Memory B cell (primary cell): ENCODE measurements at regions not wholly inside any gene's neighbourhood (a gene's known extent, or its start where the extent isn't known, plus 50 kb on each side); places are given as distances from the start of the nearest gene placed in this dataset.

ENCODE experiments used
- ATAC-seq: fragments of 150-1000 bp; cut with Tn5 transposase; 2 replicates; pipeline ENCODE4 v1.10.0; 2021; ENCODE audit warnings: low read depth, mild to moderate bottlenecking, moderate library complexity
- DNase-seq, 2 donors: peaks; one replicate each; pipeline ENCODE4 v3.0.0; 2022; ENCODE audit warnings: low spot score in 2 of 2
- H3K27ac Mint-ChIP-seq: one replicate; pipeline ENCODE4 v1.8.0; 2022; ENCODE audit warnings: mild to moderate bottlenecking, moderate library complexity, mixed read lengths
- H3K27me3 Mint-ChIP-seq: one replicate; pipeline ENCODE4 v1.8.0; 2022; ENCODE audit warnings: mixed read lengths
- H3K36me3 Mint-ChIP-seq: one replicate; pipeline ENCODE4 v1.8.0; 2022; ENCODE audit warnings: mild to moderate bottlenecking, mixed read lengths
- H3K4me1 Mint-ChIP-seq: one replicate; pipeline ENCODE4 v1.8.0; 2022; ENCODE audit warnings: mixed read lengths
- H3K4me3 Mint-ChIP-seq: one replicate; pipeline ENCODE4 v1.8.0; 2022; ENCODE audit warnings: mild to moderate bottlenecking, moderate library complexity, mixed read lengths
- H3K9me3 Mint-ChIP-seq: one replicate; pipeline ENCODE4 v1.8.0; 2022; ENCODE audit warnings: mixed read lengths

- Mint-ChIP-seq H3K27ac (no peak overlapping the region), H3K9me3 (no peaks in the 10 kb centered on the region), H3K36me3 (no peaks in the 10 kb centered on the region), H3K4me3 (no peak overlapping the region), H3K4me1 (no peaks in the 10 kb centered on the region), H3K27me3 (no peaks in the 10 kb centered on the region)
- ATAC-seq (no peak), DNase-seq (no peak)
Observed at GRCh38 chr4:159758061-159758460, 655.2 kb downstream of the RAPGEF2 start.

- no peaks in the 10 kb centered on the region for H3K4me1 Mint-ChIP-seq
- H3K27me3 Mint-ChIP-seq = no peaks in the 10 kb centered on the region
- H3K4me3 Mint-ChIP-seq = no peak overlapping the region
- no peak for DNase-seq
- no peaks in the 10 kb centered on the region for H3K9me3 Mint-ChIP-seq
- H3K36me3 Mint-ChIP-seq = no peaks in the 10 kb centered on the region
- H3K27ac Mint-ChIP-seq = no peak overlapping the region
- ATAC-seq = no peak
Observed at GRCh38 chr4:159762672-159763071, 659.8 kb downstream of the RAPGEF2 start.

GRCh38 chr4:159764343-159764952 lies 661.6 kb downstream of the RAPGEF2 start:
- DNase-seq = no peak

GRCh38 chr4:159765382-159765781 lies 662.5 kb downstream of the RAPGEF2 start:
- H3K36me3 Mint-ChIP-seq = no peaks in the 10 kb centered on the region
- H3K4me3 Mint-ChIP-seq = no peak overlapping the region
- ATAC-seq = no peak
- H3K27ac Mint-ChIP-seq = no peak overlapping the region
- no peaks in the 10 kb centered on the region for H3K9me3 Mint-ChIP-seq
- no peak for DNase-seq
- H3K27me3 Mint-ChIP-seq = no peaks in the 10 kb centered on the region
- H3K4me1 Mint-ChIP-seq = no peaks in the 10 kb centered on the region

More at GRCh38 chr4:159764343-159764952, 661.6 kb downstream of the RAPGEF2 start:
- no peak for ATAC-seq
- Mint-ChIP-seq H3K27ac (no peak overlapping the region), H3K4me1 (no peaks in the 10 kb centered on the region), H3K36me3 (no peaks in the 10 kb centered on the region), H3K4me3 (no peak overlapping the region), H3K27me3 (no peaks in the 10 kb centered on the region), H3K9me3 (no peaks in the 10 kb centered on the region)

GRCh38 chr4:159766241-159766640 lies 663.4 kb downstream of the RAPGEF2 start:
- H3K4me1 Mint-ChIP-seq = no peaks in the 10 kb centered on the region
- H3K9me3 Mint-ChIP-seq = no peaks in the 10 kb centered on the region
- H3K27me3 Mint-ChIP-seq = no peaks in the 10 kb centered on the region
- DNase-seq = no peak
- no peak overlapping the region for H3K27ac Mint-ChIP-seq
- H3K4me3 Mint-ChIP-seq = no peak overlapping the region
- H3K36me3 Mint-ChIP-seq = no peaks in the 10 kb centered on the region
- ATAC-seq = no peak

- Mint-ChIP-seq H3K4me3 (no peak overlapping the region), H3K27ac (no peak overlapping the region)
Observed at GRCh38 chr4:159767406-159767805, 664.5 kb downstream of the RAPGEF2 start.

GRCh38 chr4:159768016-159768415 lies 665.1 kb downstream of the RAPGEF2 start:
- Mint-ChIP-seq H3K36me3 (no peaks in the 10 kb centered on the region), H3K9me3 (no peaks in the 10 kb centered on the region), H3K4me1 (no peaks in the 10 kb centered on the region), H3K4me3 (no peak overlapping the region), H3K27me3 (no peaks in the 10 kb centered on the region), H3K27ac (no peak overlapping the region)
- no peak for DNase-seq
- ATAC-seq = no peak

More at GRCh38 chr4:159767406-159767805, 664.5 kb downstream of the RAPGEF2 start:
- Mint-ChIP-seq H3K4me1 (no peaks in the 10 kb centered on the region), H3K9me3 (no peaks in the 10 kb centered on the region), H3K27me3 (no peaks in the 10 kb centered on the region), H3K36me3 (no peaks in the 10 kb centered on the region)
- ATAC-seq (no peak), DNase-seq (no peak)

- no peak for DNase-seq
- no peak overlapping the region for H3K4me3 Mint-ChIP-seq
- H3K27ac Mint-ChIP-seq = no peak overlapping the region
- H3K27me3 Mint-ChIP-seq = no peaks in the 10 kb centered on the region
- no peaks in the 10 kb centered on the region for H3K36me3 Mint-ChIP-seq
- ATAC-seq = no peak
- peaks cover 3% of the 10 kb centered on the region for H3K9me3 Mint-ChIP-seq
- H3K4me1 Mint-ChIP-seq = no peaks in the 10 kb centered on the region
Observed at GRCh38 chr4:159770401-159770800, 667.5 kb downstream of the RAPGEF2 start.

GRCh38 chr4:159770969-159771368 lies 668.1 kb downstream of the RAPGEF2 start:
- ATAC-seq (no peak), DNase-seq (no peak)
- no peaks in the 10 kb centered on the region for H3K36me3 Mint-ChIP-seq
- no peak overlapping the region for H3K4me3 Mint-ChIP-seq
- H3K9me3 Mint-ChIP-seq = peaks cover 3% of the 10 kb centered on the region
- no peaks in the 10 kb centered on the region for H3K27me3 Mint-ChIP-seq
- no peaks in the 10 kb centered on the region for H3K4me1 Mint-ChIP-seq
- no peak overlapping the region for H3K27ac Mint-ChIP-seq

- Mint-ChIP-seq H3K9me3 (peaks cover 3% of the 10 kb centered on the region), H3K4me3 (no peak overlapping the region), H3K27me3 (no peaks in the 10 kb centered on the region), H3K36me3 (no peaks in the 10 kb centered on the region), H3K4me1 (no peaks in the 10 kb centered on the region), H3K27ac (no peak overlapping the region)
- no peak for ATAC-seq
- DNase-seq = no peak
Observed at GRCh38 chr4:159776961-159777360, 674.1 kb downstream of the RAPGEF2 start.

GRCh38 chr4:159777689-159778088 lies 674.8 kb downstream of the RAPGEF2 start:
- ATAC-seq (no peak), DNase-seq (no peak)
- H3K9me3 Mint-ChIP-seq = peaks cover 3% of the 10 kb centered on the region
- H3K27ac Mint-ChIP-seq = no peak overlapping the region
- no peaks in the 10 kb centered on the region for H3K27me3 Mint-ChIP-seq
- H3K4me1 Mint-ChIP-seq = no peaks in the 10 kb centered on the region
- H3K4me3 Mint-ChIP-seq = no peak overlapping the region
- H3K36me3 Mint-ChIP-seq = no peaks in the 10 kb centered on the region

- Mint-ChIP-seq H3K4me1 (no peaks in the 10 kb centered on the region), H3K36me3 (no peaks in the 10 kb centered on the region), H3K27me3 (no peaks in the 10 kb centered on the region), H3K4me3 (no peak overlapping the region), H3K9me3 (peaks cover 1% of the 10 kb centered on the region), H3K27ac (no peak overlapping the region)
- DNase-seq = no peak
- no peak for ATAC-seq
Observed at GRCh38 chr4:159778298-159778697, 675.4 kb downstream of the RAPGEF2 start.

GRCh38 chr4:159779716-159780115 lies 676.8 kb downstream of the RAPGEF2 start:
- no peaks in the 10 kb centered on the region for H3K36me3 Mint-ChIP-seq
- ATAC-seq = no peak

GRCh38 chr4:159780196-159780922 lies 677.5 kb downstream of the RAPGEF2 start:
- ATAC-seq = no peak

More at GRCh38 chr4:159779716-159780115, 676.8 kb downstream of the RAPGEF2 start:
- DNase-seq = no peak
- no peak overlapping the region for H3K4me3 Mint-ChIP-seq
- no peak overlapping the region for H3K27ac Mint-ChIP-seq
- no peaks in the 10 kb centered on the region for H3K4me1 Mint-ChIP-seq
- H3K27me3 Mint-ChIP-seq = no peaks in the 10 kb centered on the region
- H3K9me3 Mint-ChIP-seq = peaks cover 1% of the 10 kb centered on the region

GRCh38 chr4:159787901-159788300 lies 685.0 kb downstream of the RAPGEF2 start:
- H3K36me3 Mint-ChIP-seq = no peaks in the 10 kb centered on the region
- ATAC-seq (no peak), DNase-seq (no peak)
- no peak overlapping the region for H3K27ac Mint-ChIP-seq
- peaks cover 5% of the 10 kb centered on the region for H3K9me3 Mint-ChIP-seq
- H3K4me3 Mint-ChIP-seq = no peak overlapping the region
- H3K4me1 Mint-ChIP-seq = no peaks in the 10 kb centered on the region
- no peaks in the 10 kb centered on the region for H3K27me3 Mint-ChIP-seq

More at GRCh38 chr4:159780196-159780922, 677.5 kb downstream of the RAPGEF2 start:
- Mint-ChIP-seq H3K36me3 (no peaks in the 10 kb centered on the region), H3K4me3 (no peak overlapping the region), H3K9me3 (peaks cover under 1% of the 10 kb centered on the region), H3K4me1 (no peaks in the 10 kb centered on the region), H3K27me3 (no peaks in the 10 kb centered on the region), H3K27ac (no peak overlapping the region)
- no peak for DNase-seq
